GM21381 (cell line): ENCODE measurements at regions not wholly inside any gene's neighbourhood (a gene's known extent, or its start where the extent isn't known, plus 50 kb on each side); places are given as distances from the start of the nearest gene placed in this dataset.

Source experiments
- ATAC-seq: cut with Tn5 transposase; IDR thresholded peaks from one replicate; pipeline ENCODE4 v1.9.1; 2021; ENCODE audit warnings: mild to moderate bottlenecking, moderate library complexity; ENCODE audit not compliant: unreplicated experiment

- peak; percentile 66 for ATAC-seq
Measured at GRCh38 chr12:105783983-105784947, 354.5 kb downstream of the NUAK1 start.

DNA sequence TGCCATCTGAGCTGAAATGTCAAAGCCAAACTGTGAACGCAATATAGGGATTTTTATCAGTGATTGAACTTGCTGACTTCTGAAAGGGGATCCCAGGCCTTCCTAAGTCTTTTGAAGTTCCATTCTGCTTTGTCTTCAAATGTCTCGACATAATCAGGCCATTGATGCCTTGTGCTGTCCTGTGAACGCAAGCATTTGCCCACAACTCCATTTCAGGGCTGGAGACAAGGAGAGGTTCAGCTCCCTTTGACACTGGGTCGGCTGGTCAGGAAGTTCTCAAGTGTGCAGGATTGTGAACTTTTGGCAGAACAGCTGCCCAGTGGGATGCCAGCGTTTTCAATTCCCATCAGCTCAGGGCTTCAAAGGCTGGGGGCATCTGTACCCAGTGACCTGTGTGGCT is 345.3 kb downstream of the NUAK1 start:
- no peak for ATAC-seq

GRCh38 chr12:105798256-105798845 is 340.4 kb downstream of the NUAK1 start:
- no peak for ATAC-seq

- no peak for ATAC-seq
Measured at GRCh38 chr12:105799103-105799502, 339.7 kb downstream of the NUAK1 start.

GRCh38 chr12:105801351-105801750 is 337.4 kb downstream of the NUAK1 start:
- no peak for ATAC-seq

- no peak for ATAC-seq
Measured at GRCh38 chr12:105803292-105803691, 335.5 kb downstream of the NUAK1 start.

DNA sequence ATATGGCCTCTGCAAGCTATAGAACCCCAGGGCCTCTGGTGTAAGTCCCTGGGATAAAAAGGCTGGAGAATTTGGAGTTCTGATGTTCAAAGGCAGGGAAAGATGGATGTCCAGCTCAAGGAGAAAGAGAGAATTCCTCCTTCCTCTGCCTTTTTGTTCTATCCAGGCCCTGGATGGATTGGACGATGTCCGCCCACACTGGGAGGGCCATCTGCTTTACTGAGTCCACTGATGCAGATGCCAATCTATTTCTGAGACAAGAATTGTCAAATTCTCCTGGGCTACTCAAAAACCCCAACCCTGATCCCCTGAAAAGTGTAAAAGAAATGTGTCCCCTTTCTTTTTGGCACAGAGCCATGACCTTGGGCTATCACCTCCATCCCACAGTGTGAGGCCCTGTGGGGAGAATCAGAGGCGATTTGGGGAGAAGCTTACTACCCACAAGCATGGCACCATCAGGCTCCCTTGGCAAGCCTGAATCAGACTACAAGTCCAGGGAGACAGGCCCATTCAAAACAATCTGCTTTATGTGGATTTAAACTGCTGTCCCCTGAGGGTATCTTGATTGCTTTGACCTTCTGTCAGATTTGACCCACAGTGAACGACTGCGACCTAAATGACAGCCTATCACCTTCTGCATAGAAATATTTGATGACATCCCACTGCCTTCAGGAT is 334.0 kb downstream of the NUAK1 start:
- no peak for ATAC-seq

DNA sequence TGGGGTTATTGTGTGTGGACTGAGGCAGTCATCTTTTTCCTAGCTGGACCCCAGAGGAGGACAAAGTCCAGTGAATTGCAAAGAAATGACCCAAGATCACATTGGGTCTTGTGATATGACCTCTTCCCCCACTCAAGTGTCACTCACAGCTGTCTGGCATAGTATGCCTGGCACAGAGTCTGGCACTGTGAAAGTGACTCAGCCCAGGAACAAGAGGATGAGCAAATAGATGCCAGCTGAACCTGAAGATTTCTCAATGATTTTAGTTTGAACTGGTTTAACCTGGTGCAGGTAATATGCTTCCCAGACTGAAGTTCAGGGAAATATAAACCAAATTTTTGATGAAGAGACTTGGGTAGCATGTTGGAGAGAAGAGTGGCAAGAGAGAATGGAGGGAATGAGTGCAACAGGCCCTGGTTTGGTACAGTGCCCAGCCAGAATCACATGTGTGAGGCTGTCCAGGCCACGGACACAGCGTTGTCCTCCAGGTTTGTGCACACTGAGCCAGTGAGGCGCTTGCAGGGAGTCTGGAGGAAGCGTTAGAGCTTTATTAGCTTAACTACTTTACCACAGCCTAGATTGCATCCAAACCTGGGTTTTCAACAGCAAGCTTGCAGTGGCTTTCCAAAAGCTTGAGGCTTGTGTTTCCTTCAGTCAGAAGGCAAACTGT is 332.9 kb downstream of the NUAK1 start:
- no peak for ATAC-seq

DNA sequence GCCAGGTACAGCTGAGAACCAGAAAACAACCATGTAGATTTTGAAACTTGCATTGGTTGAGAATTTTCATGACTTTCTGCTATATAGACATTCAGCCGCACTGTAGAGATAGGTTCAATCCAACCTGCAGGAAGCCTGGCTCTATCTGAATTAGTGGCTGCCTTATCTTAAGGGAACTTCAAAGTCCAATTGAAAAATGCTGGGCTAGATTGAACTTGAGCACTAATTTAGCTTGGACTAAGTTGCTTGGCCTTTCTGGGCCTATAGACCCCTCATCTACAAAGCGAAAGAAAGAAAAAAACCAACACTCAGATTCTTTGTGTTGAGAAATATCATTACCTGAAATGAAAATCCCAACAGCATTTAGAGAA is 332.4 kb downstream of the NUAK1 start:
- ATAC-seq: no peak

GRCh38 chr12:105812366-105812765 is 326.4 kb downstream of the NUAK1 start:
- ATAC-seq: no peak

DNA sequence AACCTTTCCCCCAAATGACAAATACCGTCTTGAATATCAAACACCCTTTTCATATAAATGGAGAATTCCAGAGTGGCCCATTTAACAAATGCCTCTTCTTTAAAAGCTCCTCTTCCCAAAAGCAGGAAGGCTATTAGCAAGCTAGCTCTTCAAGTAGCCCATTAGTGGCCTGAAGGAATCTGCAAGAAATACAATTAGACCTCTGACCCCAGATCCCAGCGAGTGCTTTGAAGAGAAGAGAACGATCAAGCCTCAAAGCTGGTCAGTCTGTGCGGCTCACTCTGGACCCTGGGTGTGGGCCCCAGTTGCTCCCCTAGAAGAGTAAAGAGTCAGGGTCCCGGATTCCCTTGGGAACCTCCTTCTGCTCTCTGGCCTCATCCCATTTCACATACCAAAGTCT is 325.6 kb downstream of the NUAK1 start:
- ATAC-seq: no peak

GRCh38 chr12:105814283-105814682 is 324.5 kb downstream of the NUAK1 start:
- no peak for ATAC-seq

DNA sequence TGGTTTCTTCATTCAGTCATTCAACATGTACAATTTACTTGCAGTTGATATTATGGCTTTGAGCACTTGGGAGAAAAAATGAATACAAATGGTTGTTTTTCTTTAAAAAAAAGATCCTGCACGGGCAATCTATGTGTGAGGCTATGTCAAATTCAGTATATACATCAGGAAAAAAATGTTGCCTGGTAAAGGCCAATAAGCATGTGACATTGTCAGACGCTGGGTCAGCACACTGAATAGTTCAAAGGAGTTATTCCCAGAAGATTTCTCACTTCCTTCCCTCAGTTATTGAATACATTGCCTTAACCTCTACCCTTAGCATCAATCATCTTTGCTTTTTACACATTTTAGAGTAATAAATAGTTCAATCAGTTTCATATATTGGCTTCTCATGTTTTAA is 319.2 kb downstream of the NUAK1 start:
- ATAC-seq: no peak

DNA sequence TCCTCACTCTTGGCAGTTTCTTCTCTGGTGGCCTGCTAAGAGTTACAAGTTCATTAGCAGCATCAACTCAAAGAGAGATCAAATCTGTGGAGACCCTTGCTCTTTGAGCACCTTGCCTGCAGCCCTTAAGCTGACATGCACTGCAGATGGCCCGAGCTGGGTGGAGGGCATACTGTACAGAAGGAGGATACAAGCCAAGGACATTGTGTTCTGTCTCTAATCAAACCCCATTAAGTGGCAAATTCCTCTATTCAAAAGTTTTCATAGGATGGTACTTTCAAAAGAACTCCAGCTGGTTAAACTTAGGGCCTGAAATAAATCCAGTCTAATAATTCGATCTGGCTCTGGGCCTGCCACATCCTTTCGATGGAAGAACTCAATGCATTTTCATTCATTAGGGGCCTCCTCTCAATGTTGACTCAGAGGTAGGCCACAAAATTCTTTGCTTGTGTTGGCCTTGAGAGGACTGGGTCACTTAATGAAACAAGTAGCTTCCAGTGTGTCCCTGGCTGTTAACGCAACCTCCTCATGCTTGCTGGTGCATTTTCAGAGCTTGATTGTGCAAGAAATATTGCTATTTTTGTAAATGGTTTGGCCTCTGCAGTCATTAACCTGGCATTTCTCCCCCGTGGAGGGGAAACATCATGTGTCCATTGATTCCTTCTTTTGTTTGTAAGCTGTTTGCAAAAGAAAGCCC is 318.2 kb downstream of the NUAK1 start:
- no peak for ATAC-seq

DNA sequence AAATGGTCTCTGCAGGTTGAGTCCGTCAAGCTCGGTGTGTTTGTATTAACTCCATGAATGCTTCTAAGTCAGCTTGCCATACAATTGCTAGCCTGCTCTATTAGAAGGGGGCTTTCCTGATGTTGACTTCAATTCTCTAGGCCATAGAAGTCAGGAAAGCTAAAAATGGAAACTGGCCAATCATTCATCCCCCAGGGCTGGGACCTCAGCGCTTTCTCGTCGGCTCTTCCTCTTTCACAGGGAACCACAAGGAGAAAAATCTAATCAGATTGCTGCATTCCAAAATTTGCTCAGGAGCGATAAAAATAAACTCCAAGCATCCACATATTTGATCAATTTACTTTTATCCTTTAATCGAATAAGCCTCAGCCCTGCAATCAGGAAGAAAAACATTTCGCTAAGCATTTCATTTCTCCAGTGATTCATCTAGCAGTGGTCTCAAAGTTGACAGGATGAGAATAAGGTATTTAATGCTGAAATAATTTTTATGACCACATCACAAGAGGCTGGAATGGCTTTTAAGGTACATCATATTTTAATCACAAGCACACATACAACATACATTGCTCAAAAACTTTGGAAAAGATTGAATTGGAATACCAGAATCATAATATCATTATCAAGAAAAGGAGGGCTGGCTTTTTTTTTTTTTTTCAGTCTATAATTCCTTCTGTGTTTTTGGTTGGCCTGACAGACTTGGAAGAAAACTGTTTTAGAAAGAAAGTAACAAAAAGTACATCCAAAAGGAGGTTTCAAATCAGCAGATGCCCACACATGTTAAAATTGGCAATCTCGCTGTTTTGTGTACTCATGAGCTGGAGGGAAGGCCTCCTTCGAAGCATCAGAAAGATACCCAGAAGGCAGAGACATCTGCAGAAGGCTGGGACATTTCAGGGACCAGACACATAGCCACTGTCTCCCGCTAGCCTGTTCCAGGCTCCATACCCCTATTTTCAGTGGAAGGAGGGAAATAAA is 316.3 kb downstream of the NUAK1 start:
- ATAC-seq: no peak

DNA sequence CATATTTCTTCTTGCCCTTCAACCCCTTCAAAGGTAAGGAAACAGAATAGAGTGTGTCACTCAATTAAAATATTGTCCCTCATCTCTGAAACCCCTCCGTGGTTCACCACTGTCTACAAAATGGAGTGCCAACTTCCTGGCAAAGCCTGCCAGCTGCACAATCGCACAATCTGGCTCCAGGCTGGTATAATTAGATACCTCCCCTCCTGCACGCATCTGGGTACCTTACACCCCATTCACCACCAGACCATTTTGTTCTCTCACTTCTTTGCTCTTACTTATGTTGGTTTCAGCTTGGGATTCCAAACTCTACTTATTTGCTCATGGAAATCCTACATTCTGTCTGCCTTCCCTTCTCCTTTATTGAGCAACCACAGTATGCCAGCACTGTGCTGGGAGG is 314.9 kb downstream of the NUAK1 start:
- no peak for ATAC-seq

DNA sequence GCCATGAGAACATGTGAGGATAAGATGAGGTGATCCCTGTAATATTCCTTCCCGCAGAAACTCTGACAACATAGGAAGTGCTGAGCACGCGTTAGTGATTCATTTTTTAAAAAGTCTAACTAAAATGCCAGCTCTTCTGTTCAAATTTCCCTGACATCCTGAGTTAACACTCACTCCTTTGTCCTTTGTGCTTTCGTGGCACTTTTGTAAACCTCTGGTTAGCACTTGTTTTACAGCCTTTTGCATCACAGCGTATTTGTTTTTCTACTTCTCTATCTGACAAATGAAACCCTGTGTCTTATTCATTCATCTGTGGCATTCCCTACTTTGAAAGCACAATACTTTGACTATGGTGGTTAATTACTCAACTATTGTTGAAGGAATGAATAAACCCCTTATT is 313.6 kb downstream of the NUAK1 start:
- ATAC-seq: no peak

DNA sequence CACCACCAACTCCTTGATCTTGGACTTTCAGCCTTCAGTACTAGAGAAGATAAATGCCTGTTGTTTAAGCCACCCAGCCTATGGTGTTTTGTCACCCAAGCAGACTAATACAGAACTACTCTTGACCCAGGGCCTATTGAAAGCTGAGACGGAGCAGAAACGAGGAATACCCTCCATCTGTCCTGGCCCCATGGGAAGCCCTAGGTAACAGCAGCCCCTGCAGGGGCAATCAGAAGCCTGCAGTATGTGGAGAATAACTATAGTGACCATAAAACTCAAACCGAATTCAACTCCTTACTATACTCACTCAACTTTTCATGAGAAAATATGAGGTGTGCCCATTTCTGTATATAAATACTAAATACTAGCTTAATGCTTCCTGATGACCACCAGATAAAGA is 307.4 kb downstream of the NUAK1 start:
- no peak for ATAC-seq

DNA sequence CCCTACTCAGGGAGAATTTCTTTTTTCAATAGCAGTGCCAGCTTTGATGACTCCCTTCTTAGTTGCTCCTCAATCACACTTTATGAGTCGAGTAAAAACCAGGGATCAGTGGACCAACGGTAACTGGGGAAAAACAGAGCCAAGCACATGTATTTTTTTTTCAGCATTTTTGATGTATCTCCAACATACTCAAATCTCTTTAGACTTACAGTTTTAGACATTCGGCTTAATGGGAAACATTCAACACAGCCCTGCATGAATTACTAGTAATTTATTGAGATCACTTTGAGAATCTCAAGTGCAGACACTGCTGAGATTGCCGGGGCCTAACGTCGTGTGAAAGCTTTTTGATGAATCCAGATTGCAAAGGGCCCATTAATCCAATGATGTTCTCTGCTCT is 306.7 kb downstream of the NUAK1 start:
- ATAC-seq: no peak

GRCh38 chr12:105832806-105833205 is 305.9 kb downstream of the NUAK1 start:
- ATAC-seq: no peak
